Hematopoietic multipotent progenitor cell (in vitro differentiated cells): ENCODE measurements at regions not wholly inside any gene's neighbourhood (a gene's known extent, or its start where the extent isn't known, plus 50 kb on each side); places are given as distances from the start of the nearest gene placed in this dataset.
"Not testable (repeated sequence)": the region's sequence is repeated elsewhere in the genome, so short reads cannot be mapped to it uniquely, and the experiment has no call there.

Source experiments
- DNase-seq, 3 donors: peaks; one replicate each; pipeline ENCODE4 v3.0.0-alpha.2; 2011 to 2015; ENCODE audit warnings: low read depth in 2 of 3, low spot score in 2 of 3

DNA sequence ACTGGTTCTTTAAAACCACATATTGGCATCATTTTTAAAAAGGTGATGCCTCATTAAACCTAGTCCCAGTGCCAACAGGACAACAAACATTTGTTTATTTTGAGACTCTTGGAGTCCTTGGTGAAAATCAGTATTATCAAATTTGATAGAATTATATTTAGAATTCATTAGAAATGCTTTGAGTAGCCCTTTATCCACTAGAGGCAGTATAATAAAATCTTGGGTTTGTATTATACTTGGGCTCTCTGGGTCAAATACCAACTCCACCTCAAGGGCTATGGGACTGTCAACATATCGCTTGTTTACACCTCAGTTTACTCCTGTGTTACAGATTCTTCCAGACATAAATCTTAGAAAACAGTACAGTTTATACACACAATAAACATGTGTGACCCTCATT lies 335.7 kb upstream of the FSTL5 start:
- peak in 1 of 3 donors; percentile 3 for DNase-seq

DNA sequence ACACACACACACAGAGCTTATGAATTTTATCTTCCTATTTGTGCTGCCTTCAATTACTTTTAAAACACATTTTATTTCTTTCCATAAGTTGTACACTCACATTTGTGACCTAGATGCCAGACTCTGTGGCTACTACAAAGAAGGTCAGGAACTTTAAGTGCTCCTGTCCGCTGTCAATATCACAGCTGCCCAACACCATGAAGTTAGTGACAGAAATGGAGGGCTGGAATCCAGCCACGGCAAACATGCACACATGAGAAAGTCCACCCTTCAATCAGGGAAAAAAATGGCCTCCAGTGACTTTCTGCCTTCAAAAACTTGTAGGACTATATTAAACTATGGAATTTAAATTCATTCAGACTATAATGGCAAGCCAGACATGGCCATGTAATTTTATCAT lies 334.4 kb upstream of the FSTL5 start:
- DNase-seq: no peak

DNA sequence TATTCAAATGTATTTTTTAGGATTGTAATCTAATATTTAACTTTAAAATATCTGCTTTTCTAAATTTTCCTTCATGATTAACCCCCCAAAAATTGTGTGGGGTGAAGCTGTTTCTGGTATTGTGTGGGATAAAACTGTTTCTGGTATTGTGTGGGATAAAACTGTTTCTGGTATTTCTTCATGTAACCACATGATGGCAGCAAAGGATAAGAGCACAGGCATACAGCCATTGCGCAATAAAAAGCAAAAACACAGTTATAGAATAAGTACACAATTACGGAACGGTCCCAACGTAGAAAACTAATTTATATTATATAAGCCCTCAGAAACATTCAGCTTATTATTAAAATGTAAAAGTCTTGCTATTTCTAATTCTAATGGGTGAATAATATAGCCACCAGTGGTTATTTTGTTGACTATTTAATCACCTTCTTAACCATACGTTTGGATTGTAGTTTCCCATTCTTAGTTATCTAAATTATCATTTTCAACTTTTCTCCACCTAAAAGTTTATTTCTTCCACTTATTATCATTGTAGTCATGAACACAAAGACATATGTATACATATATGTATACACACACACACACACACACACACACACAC lies 333.9 kb upstream of the FSTL5 start:
- peak in 2 of 3 donors; percentile 26 to 63 for DNase-seq

DNA sequence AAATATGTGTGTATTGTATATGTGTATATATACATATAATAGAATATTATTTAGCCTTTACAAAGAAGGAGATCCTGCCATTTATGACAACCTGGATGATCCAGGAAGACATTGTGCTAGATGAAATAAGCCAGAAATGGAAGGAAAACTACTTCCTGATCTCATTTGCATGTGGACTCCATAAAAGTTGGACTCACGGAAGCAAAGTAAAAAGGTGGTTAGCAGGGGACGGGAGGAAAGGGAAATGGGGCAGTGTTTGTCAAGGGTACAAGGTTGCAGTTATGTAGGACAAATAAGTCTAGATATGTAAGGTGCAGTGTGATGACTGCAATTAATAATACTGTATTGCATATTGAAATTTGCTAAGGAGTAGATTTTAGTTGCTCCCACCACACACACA lies 331.1 kb upstream of the FSTL5 start:
- no peak for DNase-seq

DNA sequence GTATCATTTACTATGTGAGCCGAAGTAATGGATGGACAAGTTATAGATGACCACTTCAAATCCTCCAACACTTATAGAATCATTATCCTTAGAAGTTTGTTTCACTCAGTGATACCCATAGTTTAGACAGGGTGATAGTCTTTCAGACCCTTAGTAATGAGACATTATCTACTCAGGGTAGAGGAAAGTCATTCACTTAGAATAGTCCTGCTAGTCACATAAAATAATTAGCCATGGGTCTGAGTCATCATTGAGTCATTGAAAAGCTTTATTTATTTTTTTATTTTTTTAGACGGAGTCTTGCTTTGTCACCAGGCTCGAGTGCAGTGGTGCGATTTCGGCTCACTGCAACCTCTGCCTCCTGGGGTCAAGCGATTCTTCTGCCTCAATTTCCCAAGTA lies 321.7 kb upstream of the FSTL5 start:
- DNase-seq: no peak

DNA sequence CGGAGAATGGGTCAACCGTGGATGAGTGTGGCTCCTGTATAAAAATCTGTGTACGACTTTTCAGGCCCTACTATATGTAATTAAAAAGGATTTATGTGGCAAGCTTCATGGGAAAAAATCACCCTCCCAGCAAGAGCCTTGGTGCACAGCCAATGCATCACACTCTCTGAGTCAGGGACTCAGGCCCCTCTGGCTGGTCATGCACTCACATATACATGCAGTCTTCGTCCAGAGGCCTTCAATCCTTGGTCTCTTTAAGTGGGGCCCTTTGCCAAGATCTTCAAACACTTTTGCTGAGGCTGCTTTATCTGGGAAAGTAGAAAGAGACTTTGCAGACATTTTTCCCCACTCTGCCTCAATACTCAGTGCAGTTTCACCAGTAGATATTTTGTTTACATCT lies 311.4 kb upstream of the FSTL5 start:
- no peak for DNase-seq

DNA sequence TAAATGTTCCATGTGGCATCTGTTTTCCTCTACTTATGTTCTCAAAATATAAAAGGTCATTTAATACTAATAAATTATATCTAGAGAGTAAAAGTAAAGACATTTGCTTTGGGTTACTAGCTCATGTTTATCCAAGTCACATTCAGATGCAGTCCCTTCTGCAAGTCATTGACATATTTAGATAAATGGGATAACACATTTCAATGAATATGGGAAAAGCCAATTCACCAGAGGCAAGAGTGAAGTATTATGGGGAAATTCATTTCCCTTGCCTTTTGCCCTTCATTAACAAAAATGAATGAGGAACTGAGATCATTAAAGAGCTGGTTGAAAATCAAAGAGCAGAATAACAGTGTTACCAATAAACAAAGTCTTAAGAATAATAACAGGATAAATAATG lies 306.2 kb upstream of the FSTL5 start:
- no peak for DNase-seq

DNA sequence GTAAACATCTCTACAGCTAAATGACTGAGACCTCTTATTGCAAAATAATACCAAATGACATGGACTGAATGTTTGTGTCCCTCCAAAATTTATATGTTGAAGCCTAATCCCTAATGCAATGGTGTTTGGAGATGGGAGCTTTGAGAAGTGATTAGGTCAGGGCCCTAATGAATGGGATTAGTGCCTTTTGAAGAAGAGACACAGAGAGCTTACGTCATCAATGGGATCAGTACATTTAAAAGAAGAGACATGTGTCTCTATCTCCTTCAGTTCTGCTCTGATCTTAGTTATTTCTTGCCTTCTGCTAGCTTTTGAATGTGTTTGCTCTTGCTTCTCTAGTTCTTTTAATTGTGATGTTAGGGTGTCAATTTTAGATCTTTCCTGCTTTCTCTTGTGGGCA lies 301.6 kb upstream of the FSTL5 start:
- DNase-seq: not testable (repeated sequence)

DNA sequence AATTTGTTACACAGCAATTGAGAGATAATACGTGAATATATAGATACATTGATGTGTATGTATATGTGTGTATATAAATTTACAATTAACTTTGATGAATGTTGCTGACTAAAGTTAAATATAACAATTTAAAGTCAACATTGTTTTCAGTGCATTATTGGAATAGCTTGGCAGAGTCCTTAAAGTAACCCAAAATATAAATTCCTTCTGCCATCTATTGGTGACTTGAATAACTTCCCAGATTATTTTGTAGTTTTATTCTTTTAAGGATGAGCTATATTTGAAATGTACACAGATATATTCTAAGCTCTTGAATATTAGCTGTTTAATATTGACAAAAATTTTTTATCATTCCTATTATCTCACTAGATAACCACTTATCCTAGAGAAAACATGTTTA lies 298.2 kb upstream of the FSTL5 start:
- DNase-seq: peak in 1 of 3 donors; percentile 27

DNA sequence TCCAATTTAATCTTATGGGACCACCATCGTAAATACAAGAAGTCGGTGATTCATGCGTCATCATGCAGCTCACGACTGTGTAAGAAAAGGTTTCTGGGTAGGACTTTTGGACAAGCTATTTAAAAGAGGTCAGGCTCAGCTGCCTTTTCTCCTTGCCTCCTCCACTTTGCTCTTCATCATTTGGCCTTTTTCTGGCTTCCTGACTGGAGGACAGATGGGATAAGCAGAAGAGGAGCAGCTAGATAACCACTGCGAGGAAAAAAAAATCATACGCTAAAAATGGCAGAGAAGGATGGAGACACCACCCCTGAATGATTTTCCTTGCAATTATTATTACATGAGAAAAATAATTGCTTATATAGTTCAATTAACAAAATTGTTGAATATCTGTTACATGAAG lies 294.3 kb upstream of the FSTL5 start:
- no peak for DNase-seq

DNA sequence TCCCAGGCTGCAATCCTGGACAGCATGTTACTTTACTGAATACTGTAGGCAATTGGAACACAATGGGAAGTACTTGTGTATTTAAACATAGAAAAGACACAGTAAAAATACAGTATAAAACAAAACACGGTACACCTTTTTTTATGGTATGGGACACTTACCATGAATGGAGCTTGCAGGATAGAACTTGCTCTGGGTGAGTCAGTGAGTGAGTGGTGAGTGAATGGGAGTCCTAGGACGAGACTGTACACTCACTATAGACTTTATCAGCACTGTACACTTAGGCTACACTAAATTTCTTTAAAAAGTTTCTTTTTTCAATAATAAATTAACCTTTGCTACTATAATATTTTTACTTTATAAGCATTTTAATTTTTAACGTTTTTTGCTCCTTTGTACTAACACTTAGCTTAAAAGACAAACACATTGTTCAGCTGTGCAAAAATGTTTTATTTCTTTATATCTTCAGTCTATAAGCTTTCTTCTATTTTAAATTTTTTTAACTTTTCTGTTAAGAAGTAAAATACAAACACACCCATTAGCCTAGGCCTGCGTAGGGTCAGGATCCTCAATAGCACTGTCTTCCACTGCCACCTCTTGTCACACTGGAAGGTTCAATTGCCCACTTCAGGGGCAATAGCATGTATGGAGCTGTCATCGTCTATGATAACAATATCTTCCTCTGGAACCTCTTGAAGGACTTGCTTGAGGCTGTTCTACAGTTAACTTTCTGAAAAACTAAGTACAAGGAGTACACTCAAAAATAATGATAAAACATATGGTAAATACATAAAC lies 293.5 kb upstream of the FSTL5 start:
- no peak for DNase-seq

DNA sequence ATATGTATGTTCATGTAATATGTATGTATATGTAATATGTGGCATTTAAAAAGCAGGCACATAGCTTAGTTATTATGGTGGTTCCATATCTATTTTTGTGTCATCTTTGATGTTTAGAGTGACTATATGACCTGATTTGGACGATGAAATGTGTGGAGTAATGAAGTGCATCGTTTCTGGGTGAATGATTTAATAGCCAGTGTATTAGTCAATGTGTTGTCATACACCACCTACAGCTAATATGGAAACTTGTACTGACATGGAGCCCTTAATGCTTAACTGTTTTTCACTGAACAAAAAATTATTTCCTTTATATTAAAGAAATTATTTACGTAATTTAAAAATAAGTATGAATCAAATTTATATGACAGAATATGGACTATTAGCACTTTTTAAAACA lies 292.3 kb upstream of the FSTL5 start:
- DNase-seq: no peak

DNA sequence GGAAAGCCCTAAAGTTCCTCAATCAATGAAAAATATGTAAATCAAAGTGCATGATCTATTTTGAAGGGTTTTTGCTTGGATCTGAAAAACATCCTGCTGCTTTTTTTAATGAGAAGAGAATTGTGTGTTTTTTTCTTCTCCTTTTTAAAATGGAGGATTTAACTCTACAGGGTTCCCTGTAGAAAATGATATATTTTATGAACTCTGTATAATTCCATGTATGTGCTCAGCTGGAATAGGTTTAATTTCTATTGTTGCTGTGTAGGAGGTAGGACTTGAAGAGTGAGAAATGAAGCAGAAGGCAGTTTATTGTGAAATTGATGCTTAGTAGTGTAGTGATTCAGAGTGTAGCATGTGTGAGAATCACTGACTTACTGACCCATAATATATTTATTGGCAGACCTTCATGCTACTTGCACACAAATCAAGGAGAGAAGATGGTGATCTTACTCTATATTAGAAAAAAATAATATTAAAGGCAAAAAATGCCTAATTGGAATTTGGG lies 286.8 kb upstream of the FSTL5 start:
- DNase-seq: no peak

DNA sequence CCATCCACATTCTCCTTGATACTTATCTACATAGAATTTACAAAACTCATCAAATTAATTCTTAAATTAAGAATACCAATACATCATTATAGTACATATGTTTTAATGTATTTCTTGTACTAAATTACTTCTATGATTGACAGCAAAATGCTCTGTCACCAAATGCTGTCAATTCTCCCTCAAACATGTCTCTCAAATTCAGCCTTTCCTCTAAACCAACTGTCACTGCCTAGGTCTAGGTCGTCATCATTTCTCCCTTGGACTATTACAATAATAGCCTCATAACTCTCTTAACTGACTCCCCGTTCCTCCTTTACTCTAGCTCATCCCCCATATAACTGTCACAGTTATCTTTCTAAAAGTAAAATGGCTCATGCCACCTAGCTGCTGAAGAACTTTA lies 279.7 kb upstream of the FSTL5 start:
- no peak for DNase-seq

DNA sequence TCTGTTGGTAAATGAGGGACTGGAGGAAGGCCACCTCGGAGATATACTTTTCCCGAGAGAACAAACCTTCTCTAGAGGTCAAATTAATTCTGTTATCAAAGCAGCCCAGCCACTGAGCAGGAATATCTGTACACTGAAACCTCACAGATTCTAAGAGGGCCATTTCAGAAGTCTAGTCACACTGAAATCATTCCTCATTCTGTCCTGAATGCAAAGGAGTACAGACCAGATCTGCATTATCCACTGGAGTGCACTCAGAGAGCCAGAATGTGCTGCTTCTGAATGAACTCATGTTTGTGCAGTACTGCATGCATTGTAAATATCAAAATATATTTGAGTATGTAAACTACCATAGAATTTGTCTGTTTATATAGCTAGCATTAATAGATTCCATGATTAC lies 278.3 kb upstream of the FSTL5 start:
- no peak for DNase-seq

DNA sequence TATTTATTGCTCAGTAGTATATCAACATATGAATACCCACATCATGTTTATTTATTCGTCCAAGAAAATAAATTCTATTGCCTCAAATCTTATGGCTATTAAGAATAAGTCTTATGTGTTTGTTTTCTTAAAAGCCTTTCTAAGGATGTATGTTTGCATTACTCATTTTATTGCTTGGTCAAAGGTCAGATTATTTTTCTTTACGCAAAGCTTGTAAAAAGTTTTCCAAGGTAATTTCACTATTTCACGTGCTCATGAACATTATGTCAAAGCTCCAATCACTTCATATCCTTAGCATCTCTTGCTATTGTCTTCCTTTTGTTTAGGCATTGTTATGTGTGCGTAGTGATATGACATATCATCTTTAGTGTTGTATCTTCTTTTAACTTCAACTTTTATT lies 258.5 kb upstream of the FSTL5 start:
- DNase-seq: no peak

DNA sequence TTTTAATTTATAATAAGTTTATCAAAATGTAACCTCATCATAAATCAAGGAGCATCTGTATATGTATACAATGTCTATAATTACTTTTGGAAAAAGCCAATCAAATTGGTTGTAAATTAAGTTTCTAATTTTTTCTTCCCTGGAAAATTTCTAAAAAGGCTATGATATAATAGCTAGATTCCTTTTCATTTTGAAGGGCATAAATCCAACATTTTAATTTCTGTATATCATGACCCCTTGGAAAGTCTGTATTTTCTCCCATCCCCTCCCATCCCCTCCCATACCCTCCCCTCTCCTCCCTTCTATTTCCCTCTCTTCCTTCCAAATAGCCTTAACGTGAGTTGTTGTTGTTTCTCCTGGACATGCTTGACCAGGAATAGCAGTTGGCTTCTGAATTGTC lies 247.1 kb upstream of the FSTL5 start:
- DNase-seq: no peak

DNA sequence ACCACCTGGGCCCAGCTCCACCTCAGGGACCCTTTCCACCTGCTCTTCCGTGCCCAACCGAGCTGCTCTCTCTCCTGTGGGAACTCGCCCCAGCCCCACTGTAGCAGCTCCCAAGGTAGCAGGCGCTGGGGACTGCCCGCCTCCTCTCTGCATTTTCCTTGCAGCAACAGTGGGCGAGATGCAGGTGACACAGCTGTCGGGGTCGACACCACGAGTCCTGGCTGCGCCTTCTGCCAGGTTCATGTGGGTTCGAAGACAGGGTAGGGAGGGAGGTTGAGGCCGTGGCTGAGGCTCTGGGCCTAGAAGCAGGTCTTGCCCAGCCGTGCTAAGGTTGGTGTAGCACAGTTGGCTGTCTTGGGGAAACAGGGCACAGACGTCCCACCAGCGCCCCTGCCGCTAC lies 245.2 kb upstream of the FSTL5 start:
- no peak for DNase-seq

DNA sequence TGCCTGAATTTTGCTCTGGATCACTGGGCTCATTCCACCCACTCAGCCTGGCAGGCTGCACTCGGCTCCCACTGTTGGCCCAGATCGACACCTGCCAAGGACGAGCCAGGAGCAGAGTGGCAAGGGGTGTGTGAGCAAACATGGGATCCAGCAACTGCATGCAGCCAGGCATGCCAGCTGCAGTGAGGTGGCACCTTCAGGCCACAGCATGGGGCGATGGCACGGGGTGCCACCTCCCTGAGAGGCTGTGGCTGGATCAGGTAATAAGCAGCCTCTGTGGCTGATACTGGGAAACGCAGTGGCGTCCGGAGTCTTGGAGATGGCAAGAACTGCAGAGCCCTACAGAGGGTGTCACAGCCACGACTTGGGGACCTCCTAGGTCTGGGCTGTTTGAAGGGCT lies 244.5 kb upstream of the FSTL5 start:
- DNase-seq: no peak

DNA sequence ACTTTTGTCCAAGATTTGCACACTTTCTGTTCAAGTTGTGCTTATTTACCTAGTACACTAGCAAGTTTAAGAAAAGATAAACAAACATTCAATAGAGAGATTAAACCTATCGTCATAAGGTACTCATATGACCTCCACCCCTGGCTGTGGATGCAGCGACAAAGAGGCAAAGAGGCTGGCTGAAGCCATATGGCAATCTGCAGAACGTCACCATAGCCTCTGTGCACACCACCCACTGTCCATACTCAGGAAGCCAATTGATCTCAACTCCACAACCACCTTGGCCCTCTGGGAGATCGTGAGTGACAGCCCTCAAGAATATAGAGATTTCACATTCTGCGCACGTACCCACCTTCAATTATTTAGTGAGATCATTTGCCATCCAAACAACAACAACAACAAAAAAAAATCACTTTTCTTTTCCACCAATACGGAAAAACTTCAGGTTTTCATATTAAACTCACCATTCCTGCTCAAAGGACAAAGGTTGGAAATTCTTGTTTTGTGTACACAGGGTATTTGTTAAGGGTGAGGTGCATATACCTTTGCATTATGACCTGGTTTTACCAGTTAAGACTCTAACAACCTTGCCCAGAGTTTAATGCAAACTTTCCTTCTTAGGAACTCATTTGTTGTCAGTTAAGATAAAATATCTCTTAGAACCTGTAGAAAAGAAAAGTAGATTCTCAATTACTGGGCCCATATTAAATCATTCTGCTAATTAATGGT lies 243.0 kb upstream of the FSTL5 start:
- DNase-seq: no peak

DNA sequence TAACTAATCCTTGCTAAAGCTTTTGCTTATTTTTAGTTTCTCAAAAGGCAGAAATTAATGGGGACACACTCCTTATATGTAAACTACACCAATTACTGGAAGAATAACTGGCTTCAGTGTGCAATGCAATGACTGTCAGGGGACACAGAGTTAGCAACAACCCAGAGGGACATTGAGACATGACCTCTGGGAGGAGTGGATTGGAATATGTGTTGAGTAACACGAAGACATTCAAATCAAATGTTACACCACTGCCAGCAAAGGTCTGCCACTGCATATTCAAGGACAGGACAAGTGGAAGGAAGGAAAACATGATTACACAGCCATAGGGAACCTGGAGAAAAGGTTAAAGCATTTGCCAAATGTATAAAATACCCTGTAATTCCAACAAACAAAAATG lies 240.1 kb upstream of the FSTL5 start:
- no peak for DNase-seq

DNA sequence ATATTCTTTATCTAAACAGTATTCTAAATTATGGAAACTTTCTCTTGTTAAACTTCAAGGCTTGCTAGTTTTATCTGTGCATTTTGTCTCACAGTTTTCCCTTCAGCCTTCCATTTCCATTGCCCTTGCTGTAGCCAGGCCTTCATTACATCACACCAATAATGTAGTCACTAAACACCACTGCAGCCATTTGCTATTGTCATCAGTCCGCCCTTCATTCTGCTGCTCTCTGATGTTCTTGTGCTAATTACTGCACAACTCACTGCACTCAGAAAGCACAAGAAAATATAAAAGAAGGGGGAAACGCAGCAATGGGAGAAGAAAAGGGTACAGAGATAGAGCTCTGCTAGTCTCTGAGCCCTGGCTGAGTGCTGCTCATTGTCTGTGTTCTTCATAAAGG lies 239.6 kb upstream of the FSTL5 start:
- DNase-seq: no peak
